NT2/D1 (cell line): ENCODE measurements at regions not wholly inside any gene's neighbourhood (a gene's known extent, or its start where the extent isn't known, plus 50 kb on each side); places are given as distances from the start of the nearest gene placed in this dataset.

ENCODE experiments used
- SUZ12 ChIP-seq: IDR thresholded peaks from 2 replicates; pipeline ENCODE4 v1.6.1; 2011; ENCODE audit not compliant: insufficient read length, insufficient read depth; ENCODE audit errors: extremely low read depth
- YY1 ChIP-seq: IDR thresholded peaks from 2 replicates; pipeline ENCODE4 v1.6.1; 2011; ENCODE audit not compliant: insufficient read length, insufficient read depth
- ZNF274 ChIP-seq: IDR thresholded peaks from 2 replicates; pipeline ENCODE4 v1.6.1; 2011; ENCODE audit warnings: mild to moderate bottlenecking, low read depth, low read length

- TF ChIP-seq YY1 (no peak), ZNF274 (no peak), SUZ12 (no peak)
Observed at GRCh38 chr4:44869985-44870384, 143.6 kb upstream of the GNPDA2 start.
